BJ (cell line): ENCODE measurements at regions not wholly inside any gene's neighbourhood (a gene's known extent, or its start where the extent isn't known, plus 50 kb on each side); places are given as distances from the start of the nearest gene placed in this dataset.

ENCODE experiments used
- CTCF ChIA-PET: fragments of 350-600 bp; formaldehyde crosslinking; extraction: SDS; loops from one replicate; lab custom pipeline; 2021; ENCODE audit warnings: antibody characterized with exemption, inconsistent platforms; lab: Yijun Ruan, JAX
- POLR2A ChIA-PET: fragments of 300-600 bp; sonication (Branson Sonifier 250); formaldehyde crosslinking; extraction: SDS; loops from one replicate; lab custom pipeline; 2021; ENCODE audit warnings: antibody characterized with exemption; lab: Charles Lee
- DNase-seq: peaks from one replicate; pipeline ENCODE4 v3.0.0-alpha.2; 2011; ENCODE audit warnings: low read depth
- H3K27me3 ChIP-seq: 2 replicates; pipeline ENCODE4 v1.6.0; 2011; ENCODE audit warnings: low read length; ENCODE audit not compliant: control insufficient read depth, insufficient read depth
- H3K36me3 ChIP-seq: 2 replicates; pipeline ENCODE4 v1.5.1; 2011; ENCODE audit warnings: low read length; ENCODE audit not compliant: control insufficient read depth, insufficient read depth
- H3K4me3 ChIP-seq: 2 replicates; pipeline ENCODE4 v1.5.1; 2011; ENCODE audit warnings: low read depth, mild to moderate bottlenecking, control low read depth, low read length
- TF ChIP-seq, protein P1 (sequence below): IDR thresholded peaks from 2 replicates; pipeline ENCODE4 v1.5.1; 2011; ENCODE audit warnings: low read depth, mild to moderate bottlenecking, control low read depth, inconsistent platforms, low read length, moderate library complexity; ENCODE audit not compliant: insufficient read depth

DNA sequence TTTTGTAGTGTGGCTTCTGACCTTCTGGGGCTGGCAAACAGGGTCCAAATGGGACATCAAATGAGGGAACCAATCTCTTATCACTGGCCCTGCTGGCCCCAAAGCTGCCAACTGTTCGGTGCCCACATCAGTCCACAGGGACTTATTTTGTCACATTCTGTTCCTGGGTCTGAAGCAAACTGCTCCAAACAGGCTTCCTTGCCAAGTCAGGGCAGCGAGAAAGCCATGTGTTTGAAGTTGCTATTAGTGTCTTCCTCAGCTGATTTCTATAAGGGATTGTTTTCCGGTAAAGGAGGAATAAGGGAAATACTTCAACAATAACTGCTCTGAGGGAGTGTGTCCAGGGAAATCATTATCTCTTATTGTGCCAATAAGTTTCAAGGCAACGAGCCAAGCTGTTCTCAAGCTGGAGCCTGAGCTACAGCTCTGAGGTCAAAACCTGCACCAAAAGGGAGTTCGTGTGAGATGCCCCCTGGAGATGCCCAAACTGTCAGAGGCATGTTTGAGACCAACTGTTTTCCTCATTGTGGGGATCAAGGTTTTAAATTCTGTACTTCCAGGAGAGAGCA, 381.4 kb upstream of the PROX1 start:
- POLR2A ChIA-PET: no interaction called here
- no peak for DNase-seq
- no peaks in the 10 kb centered on the region for H3K27me3 ChIP-seq
- no peaks in the 10 kb centered on the region for H3K36me3 ChIP-seq
- no peak overlapping the region for H3K4me3 ChIP-seq
- CTCF ChIA-PET: no interaction called here
- TF ChIP-seq, protein P1, sequence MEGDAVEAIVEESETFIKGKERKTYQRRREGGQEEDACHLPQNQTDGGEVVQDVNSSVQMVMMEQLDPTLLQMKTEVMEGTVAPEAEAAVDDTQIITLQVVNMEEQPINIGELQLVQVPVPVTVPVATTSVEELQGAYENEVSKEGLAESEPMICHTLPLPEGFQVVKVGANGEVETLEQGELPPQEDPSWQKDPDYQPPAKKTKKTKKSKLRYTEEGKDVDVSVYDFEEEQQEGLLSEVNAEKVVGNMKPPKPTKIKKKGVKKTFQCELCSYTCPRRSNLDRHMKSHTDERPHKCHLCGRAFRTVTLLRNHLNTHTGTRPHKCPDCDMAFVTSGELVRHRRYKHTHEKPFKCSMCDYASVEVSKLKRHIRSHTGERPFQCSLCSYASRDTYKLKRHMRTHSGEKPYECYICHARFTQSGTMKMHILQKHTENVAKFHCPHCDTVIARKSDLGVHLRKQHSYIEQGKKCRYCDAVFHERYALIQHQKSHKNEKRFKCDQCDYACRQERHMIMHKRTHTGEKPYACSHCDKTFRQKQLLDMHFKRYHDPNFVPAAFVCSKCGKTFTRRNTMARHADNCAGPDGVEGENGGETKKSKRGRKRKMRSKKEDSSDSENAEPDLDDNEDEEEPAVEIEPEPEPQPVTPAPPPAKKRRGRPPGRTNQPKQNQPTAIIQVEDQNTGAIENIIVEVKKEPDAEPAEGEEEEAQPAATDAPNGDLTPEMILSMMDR: no peak

DNA sequence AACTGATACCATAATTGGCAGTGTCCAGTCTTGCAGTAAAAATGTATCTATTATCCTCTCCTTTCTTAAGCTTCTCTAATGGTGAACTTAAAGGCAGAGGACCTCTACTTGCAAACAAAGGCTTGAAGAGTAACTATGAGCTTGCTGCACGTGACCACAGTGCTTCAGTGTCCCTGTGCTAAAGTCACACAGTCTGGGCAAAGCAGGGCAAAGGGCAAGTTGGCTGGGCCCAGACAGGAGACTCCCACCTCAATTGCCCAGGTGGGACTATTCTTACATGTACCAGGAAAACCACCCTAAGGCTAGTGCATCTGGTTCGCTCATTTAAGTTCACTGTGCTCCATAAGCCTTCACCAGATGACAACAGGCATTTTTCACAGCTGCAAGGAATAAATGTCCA, 374.2 kb upstream of the PROX1 start:
- Histone ChIP-seq H3K36me3 (no peaks in the 10 kb centered on the region), H3K27me3 (no peaks in the 10 kb centered on the region), H3K4me3 (no peak overlapping the region)
- CTCF ChIA-PET: no interaction called here
- POLR2A ChIA-PET: no interaction called here
- no peak for DNase-seq
- TF ChIP-seq, protein P1: no peak

DNA sequence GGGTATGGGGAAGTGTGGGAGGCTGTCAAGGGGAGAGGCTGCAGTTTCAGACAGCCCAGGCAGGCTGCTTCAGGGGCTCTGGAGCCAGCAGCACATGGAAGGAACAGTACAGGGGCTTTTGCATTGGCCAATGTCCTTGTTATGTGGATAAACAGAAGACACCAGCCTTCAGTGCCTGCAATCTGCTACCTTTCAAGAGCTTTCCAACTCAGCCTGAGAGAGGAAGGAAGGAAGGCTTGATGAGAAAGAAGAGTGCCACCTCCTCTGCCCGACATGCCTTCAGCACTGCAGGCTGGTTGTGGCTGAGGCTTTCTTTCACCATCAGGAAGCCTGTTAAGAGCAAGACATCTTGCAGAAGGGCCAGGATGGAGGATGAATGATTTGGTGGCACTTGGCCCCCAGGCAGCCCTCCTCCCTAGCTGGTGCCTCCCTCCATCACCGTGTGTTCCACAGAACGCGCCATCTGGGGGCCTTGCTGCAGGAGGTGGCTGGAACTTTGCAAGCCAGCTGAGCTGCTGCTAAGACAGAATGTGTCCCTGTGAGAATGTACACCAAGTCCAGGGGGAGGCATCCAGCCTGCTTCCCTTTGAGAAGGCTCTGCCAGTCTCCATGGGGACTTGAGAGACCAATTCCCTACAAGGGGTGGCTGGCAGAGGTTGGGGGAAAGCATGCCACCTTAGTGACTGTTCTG, 372.4 kb upstream of the PROX1 start:
- DNase-seq: no peak
- Histone ChIP-seq H3K4me3 (no peak overlapping the region), H3K36me3 (no peaks in the 10 kb centered on the region), H3K27me3 (no peaks in the 10 kb centered on the region)
- CTCF ChIA-PET: no interaction called here
- POLR2A ChIA-PET: no interaction called here
- TF ChIP-seq, protein P1: no peak

DNA sequence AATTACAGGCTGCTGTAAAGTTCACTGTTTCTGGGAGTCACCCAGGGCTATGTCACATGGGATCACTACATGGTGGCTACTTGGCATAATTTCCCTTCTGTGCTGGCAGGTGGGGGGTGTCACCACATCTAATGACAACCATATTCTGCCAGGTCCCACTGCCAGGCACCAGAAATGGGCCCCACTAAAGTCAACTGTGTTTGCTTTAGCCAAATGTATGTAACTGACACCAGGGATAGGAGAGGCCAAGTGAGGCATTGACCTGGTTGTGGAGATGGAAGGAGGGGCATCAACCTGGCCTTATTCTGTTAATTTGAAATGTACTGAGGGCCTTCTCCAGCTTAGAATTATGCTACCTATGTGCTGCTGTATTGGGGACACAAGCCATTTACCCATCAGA, 370.6 kb upstream of the PROX1 start:
- DNase-seq: no peak
- TF ChIP-seq, protein P1: no peak
- H3K27me3 ChIP-seq: no peaks in the 10 kb centered on the region
- no peaks in the 10 kb centered on the region for H3K36me3 ChIP-seq
- ChIA-PET CTCF (no interaction called here), POLR2A (no interaction called here)
- no peak overlapping the region for H3K4me3 ChIP-seq

DNA sequence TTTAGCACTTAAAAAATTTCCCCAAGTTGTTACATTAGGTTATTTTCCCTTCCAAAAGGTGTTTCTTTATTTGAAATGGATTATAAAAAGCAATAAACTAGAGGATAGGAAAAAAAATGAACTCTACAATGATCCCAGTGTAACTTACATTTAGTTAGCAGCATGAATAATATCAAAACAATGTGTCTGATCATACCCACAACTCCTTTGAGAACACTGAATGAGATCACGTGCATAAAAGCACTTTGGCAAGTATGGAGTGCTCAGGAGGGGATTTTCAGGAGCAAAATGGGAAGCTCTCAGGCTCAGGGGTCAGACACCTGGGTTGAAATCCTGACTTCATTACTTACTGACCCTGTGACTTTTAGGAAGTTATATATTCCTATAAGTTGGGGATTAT, 369.7 kb upstream of the PROX1 start:
- ChIA-PET CTCF (interaction anchor here (0.6 kb wide), 1 partner anchor 273 kb away, joined by 3 read pairs; no protein-coding TSS in a partner anchor), POLR2A (no interaction called here)
- Histone ChIP-seq H3K4me3 (no peak overlapping the region), H3K36me3 (no peaks in the 10 kb centered on the region), H3K27me3 (no peaks in the 10 kb centered on the region)
- DNase-seq: no peak
- TF ChIP-seq, protein P1: no peak
